HAP-1 (cell line): ENCODE measurements at regions not wholly inside any gene's neighbourhood (a gene's known extent, or its start where the extent isn't known, plus 50 kb on each side); places are given as distances from the start of the nearest gene placed in this dataset.
"Not testable (repeated sequence)": the region's sequence is repeated elsewhere in the genome, so short reads cannot be mapped to it uniquely, and the experiment has no call there.

Experiments used
- DNase-seq, 2 experiments: peaks; one replicate each; pipeline ENCODE4 v3.0.0-alpha.2; 2016 to 2020; ENCODE audit warnings: low spot score in 2 of 2
- H3K27me3 ChIP-seq: fragments of 250-450 bp; sonication (Bioruptor Pico); 2 replicates; pipeline ENCODE4 v1.5.1; 2020; ENCODE audit warnings: low read depth, mild to moderate bottlenecking, moderate library complexity
- H3K36me3 ChIP-seq: fragments of 250-450 bp; sonication (Bioruptor Pico); replicated peaks from 2 replicates; pipeline ENCODE4 v1.5.1; 2020; ENCODE audit warnings: mild to moderate bottlenecking
- H3K4me1 ChIP-seq: fragments of 250-450 bp; sonication (Bioruptor Pico); 2 replicates; pipeline ENCODE4 v1.5.1; 2020; ENCODE audit warnings: mild to moderate bottlenecking
- H3K4me3 ChIP-seq: fragments of 250-450 bp; sonication (Bioruptor Pico); 2 replicates; pipeline ENCODE4 v1.5.1; 2020; ENCODE audit warnings: mild to moderate bottlenecking, moderate library complexity
- H3K9me3 ChIP-seq: fragments of 250-450 bp; sonication (Bioruptor Pico); 2 replicates; pipeline ENCODE4 v1.5.1; 2020; ENCODE audit warnings: mild to moderate bottlenecking, moderate library complexity
- in situ Hi-C: fragments of 300-500 bp; cut with MboI; formaldehyde crosslinking; loops from 3 replicates; pipeline ENCODE4 v1.14.3; 2020; ENCODE audit warnings: low sequenced_read_pairs, inconsistent platforms, mixed read lengths

DNA sequence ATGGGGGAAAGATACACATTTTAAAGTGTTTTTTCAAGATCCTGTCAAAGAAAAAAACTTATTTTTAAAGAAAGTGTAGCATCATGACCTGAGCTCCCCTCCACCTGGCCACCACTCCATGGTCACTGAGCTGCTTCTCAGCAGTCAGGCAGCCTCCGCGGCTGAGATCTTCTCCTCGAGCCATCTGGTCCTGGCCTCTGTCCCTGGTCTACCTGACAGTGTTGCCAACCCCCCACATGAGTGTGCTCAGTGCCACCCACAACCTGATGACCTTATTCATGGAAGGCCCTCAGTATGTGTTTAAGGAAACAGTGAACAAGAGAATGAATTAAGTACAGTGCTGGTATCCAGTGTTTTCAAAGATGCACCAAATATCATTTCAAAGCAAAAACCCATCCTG, 694.5 kb upstream of the NRP1 start:
- DNase-seq = no peak
- Histone ChIP-seq H3K4me3 (no peak overlapping the region), H3K36me3 (no peaks in the 10 kb centered on the region), H3K27me3 (no peaks in the 10 kb centered on the region), H3K9me3 (no peaks in the 10 kb centered on the region), H3K4me1 (no peaks in the 10 kb centered on the region)
- in situ Hi-C loops = no loop called here

GRCh38 chr10:34024693-34025425, 690.4 kb upstream of the NRP1 start:
- Histone ChIP-seq H3K4me3 (no peak overlapping the region), H3K27me3 (no peaks in the 10 kb centered on the region), H3K36me3 (no peaks in the 10 kb centered on the region), H3K4me1 (no peaks in the 10 kb centered on the region), H3K9me3 (no peaks in the 10 kb centered on the region)
- in situ Hi-C loops = no loop called here
- DNase-seq = peak in 1 of 2 experiments; percentile 20

- H3K27me3 ChIP-seq = no peaks in the 10 kb centered on the region
- H3K9me3 ChIP-seq = no peaks in the 10 kb centered on the region
- H3K4me1 ChIP-seq = no peaks in the 10 kb centered on the region
- in situ Hi-C loops = no loop called here
- no peaks in the 10 kb centered on the region for H3K36me3 ChIP-seq
- DNase-seq = no peak
- no peak overlapping the region for H3K4me3 ChIP-seq
These were observed 689.8 kb upstream of the NRP1 start for GRCh38 chr10:34024282-34024681.

DNA sequence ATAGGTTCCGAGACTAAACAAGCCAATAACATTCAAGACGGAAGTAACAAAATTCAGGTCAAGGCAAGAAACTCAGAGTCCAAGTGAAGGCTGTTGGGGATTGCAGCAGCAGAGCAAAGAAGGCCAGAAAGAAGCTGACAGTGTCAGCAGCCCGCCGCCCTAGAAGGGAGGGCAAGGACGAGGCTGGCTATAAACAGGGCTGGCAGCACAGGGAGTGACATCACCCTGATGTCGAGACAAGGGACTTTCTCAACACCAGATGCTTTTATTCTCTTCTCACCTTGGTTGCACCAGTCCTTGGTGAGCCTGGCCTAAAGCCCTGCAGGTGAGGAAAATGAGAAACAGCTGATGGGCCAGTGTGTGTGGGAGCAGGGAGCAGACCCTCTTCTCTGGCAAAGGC, 687.7 kb upstream of the NRP1 start:
- Histone ChIP-seq H3K36me3 (no peaks in the 10 kb centered on the region), H3K27me3 (no peaks in the 10 kb centered on the region), H3K9me3 (no peaks in the 10 kb centered on the region), H3K4me3 (no peak overlapping the region), H3K4me1 (no peaks in the 10 kb centered on the region)
- no peak for DNase-seq
- in situ Hi-C loops = no loop called here

GRCh38 chr10:34018784-34019183, 684.3 kb upstream of the NRP1 start:
- in situ Hi-C loops = no loop called here
- no peaks in the 10 kb centered on the region for H3K9me3 ChIP-seq
- no peak for DNase-seq

DNA sequence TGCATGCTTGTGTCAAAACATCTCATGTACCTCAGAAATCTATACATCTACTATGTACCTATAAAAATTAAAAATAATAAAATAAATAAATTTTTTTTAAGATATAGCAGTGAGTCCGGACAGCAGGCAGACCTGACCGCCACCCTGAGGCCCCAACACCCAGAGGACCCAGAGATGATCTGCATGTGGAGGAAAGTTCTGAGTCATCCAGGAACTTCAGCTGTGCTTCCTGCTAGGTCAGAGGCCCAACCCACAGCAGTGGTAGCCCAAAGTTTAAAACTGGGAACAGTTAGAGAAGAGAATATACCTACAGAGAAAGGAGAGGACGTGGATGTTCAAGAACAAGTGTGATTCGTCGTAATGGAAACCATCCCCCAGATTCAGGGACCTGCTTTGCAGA, 683.7 kb upstream of the NRP1 start:
- no peaks in the 10 kb centered on the region for H3K9me3 ChIP-seq
- no peak for DNase-seq
- H3K4me3 ChIP-seq = no peak overlapping the region
- peaks cover 3% of the 10 kb centered on the region; the same call in 1 of the 2 replicates for H3K4me1 ChIP-seq
- no peaks in the 10 kb centered on the region for H3K36me3 ChIP-seq
- H3K27me3 ChIP-seq = no peaks in the 10 kb centered on the region
- in situ Hi-C loops = no loop called here

More at GRCh38 chr10:34018784-34019183, 684.3 kb upstream of the NRP1 start:
- H3K4me3 ChIP-seq = no peak overlapping the region
- H3K27me3 ChIP-seq = no peaks in the 10 kb centered on the region
- H3K4me1 ChIP-seq = peaks cover 3% of the 10 kb centered on the region; the same call in 1 of the 2 replicates
- no peaks in the 10 kb centered on the region for H3K36me3 ChIP-seq

DNA sequence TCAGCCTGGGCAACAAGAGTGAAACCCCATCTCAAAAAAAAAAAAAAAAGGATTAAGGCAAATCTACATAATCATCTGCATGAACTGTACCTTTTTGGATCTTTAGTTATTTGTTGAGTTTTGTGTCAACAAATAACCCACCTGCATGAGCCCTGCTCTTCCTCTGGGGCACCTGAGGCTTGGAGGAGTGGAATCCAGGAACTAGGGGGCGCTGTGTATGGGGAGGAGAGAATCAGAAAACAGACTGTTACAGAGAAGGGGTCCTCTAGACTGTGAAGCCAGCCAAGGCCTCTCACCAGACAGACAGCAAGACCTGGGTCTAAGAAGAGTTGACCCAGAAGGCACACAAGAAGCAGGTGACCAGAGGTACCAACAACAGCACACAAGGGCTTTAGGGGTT, 682.8 kb upstream of the NRP1 start:
- in situ Hi-C loops = no loop called here
- no peaks in the 10 kb centered on the region for H3K9me3 ChIP-seq
- no peaks in the 10 kb centered on the region for H3K36me3 ChIP-seq
- H3K27me3 ChIP-seq = no peaks in the 10 kb centered on the region
- H3K4me3 ChIP-seq = no peak overlapping the region
- DNase-seq = peak in 1 of 2 experiments; percentile 49
- H3K4me1 ChIP-seq = peaks cover 3% of the 10 kb centered on the region; the same call in 1 of the 2 replicates

- peak; percentile 58 to 70 for DNase-seq
- Histone ChIP-seq H3K4me3 (no peak overlapping the region), H3K36me3 (no peaks in the 10 kb centered on the region), H3K27me3 (no peaks in the 10 kb centered on the region), H3K4me1 (peaks cover 3% of the 10 kb centered on the region; the same call in 1 of the 2 replicates), H3K9me3 (no peaks in the 10 kb centered on the region)
- in situ Hi-C loops = no loop called here
These were observed 682.1 kb upstream of the NRP1 start for GRCh38 chr10:34016576-34016975.

GRCh38 chr10:34015700-34016099, 681.2 kb upstream of the NRP1 start:
- no peaks in the 10 kb centered on the region for H3K9me3 ChIP-seq
- no peak overlapping the region for H3K4me3 ChIP-seq
- in situ Hi-C loops = no loop called here
- H3K4me1 ChIP-seq = peaks cover 3% of the 10 kb centered on the region; the same call in 1 of the 2 replicates
- no peaks in the 10 kb centered on the region for H3K36me3 ChIP-seq
- no peak for DNase-seq
- no peaks in the 10 kb centered on the region for H3K27me3 ChIP-seq

GRCh38 chr10:34013235-34013634, 678.8 kb upstream of the NRP1 start:
- H3K4me1 ChIP-seq = peaks cover 3% of the 10 kb centered on the region; the same call in 1 of the 2 replicates
- in situ Hi-C loops = no loop called here
- no peak for DNase-seq
- H3K27me3 ChIP-seq = no peaks in the 10 kb centered on the region
- H3K4me3 ChIP-seq = no peak overlapping the region
- no peaks in the 10 kb centered on the region for H3K9me3 ChIP-seq
- H3K36me3 ChIP-seq = no peaks in the 10 kb centered on the region

DNA sequence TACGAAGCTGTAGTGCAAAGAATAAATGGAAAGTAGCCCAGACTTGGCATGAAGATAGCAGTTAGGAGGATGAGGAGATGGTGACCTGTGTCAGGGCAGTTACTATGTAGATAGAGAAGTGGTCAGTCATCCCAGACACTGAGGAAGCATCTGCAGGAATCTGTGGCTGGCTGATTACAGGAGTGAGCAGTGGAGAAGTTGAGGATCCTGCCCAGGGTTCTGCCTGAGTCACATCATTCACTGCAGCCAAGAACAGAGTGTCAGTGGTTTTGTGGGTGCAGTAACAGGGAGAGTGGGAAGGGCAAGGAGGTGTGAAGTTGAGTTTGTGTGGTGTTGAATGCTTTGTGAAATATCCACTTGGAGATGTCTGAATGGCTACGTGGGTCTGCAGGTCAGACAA, 676.4 kb upstream of the NRP1 start:
- H3K36me3 ChIP-seq = no peaks in the 10 kb centered on the region
- in situ Hi-C loops = no loop called here
- H3K9me3 ChIP-seq = no peaks in the 10 kb centered on the region
- no peaks in the 10 kb centered on the region; the same call in 1 of the 2 replicates for H3K4me1 ChIP-seq
- no peak for DNase-seq
- H3K27me3 ChIP-seq = no peaks in the 10 kb centered on the region
- no peak overlapping the region for H3K4me3 ChIP-seq

- H3K36me3 ChIP-seq, H3K4me1 ChIP-seq, DNase-seq, H3K9me3 ChIP-seq, H3K4me3 ChIP-seq, in situ Hi-C loops, H3K27me3 ChIP-seq: not testable (repeated sequence)
These were observed 675.8 kb upstream of the NRP1 start for GRCh38 chr10:34010228-34010627.

DNA sequence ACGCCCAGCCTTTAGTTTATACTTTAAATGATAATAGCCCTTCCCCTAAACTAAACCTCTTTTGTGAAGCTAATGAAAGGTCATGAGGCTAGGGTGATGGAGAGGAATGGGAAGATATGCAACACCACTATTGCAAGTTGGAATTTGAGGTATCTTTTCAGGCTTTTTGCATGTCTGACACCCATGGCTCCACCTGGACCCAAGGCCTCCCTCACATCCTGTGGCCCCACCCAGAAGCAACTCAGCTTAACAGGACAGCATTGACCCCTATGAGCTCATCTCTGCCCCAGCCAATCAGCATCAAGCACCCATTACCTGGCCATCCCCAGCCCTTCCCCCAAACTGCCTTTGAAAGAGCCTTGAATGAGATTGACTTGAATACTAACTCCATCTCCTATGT, 674.2 kb upstream of the NRP1 start:
- DNase-seq = no peak
- in situ Hi-C loops = no loop called here
- H3K4me1 ChIP-seq = no peaks in the 10 kb centered on the region
- H3K36me3 ChIP-seq = no peaks in the 10 kb centered on the region
- H3K9me3 ChIP-seq = no peaks in the 10 kb centered on the region
- H3K4me3 ChIP-seq = no peak overlapping the region
- H3K27me3 ChIP-seq = no peaks in the 10 kb centered on the region

DNA sequence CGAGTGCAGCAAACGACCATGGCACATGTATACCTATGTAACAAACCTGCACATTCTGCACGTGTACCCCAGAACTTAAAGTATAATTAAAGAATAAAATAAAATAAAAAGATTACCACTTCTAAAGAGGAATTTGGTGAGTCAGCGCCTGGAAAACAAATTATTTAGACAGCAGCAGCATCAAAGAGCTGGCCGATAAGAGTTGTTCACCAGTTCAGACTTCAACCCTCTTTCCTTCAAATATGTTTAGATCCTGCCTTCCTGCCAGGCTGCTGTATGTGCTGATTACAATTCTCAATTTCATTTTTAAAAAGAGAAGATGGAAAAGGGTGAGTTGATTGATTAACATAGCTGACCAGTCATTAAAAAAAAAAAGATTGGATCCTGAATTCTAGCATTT, 672.0 kb upstream of the NRP1 start:
- in situ Hi-C loops = no loop called here
- H3K9me3 ChIP-seq = no peaks in the 10 kb centered on the region
- H3K4me3 ChIP-seq = no peak overlapping the region
- H3K36me3 ChIP-seq = no peaks in the 10 kb centered on the region
- no peaks in the 10 kb centered on the region for H3K4me1 ChIP-seq
- DNase-seq = no peak
- H3K27me3 ChIP-seq = no peaks in the 10 kb centered on the region

- in situ Hi-C loops = no loop called here
- no peaks in the 10 kb centered on the region for H3K4me1 ChIP-seq
- H3K27me3 ChIP-seq = no peaks in the 10 kb centered on the region
- H3K4me3 ChIP-seq = no peak overlapping the region
- DNase-seq = no peak
- no peaks in the 10 kb centered on the region for H3K36me3 ChIP-seq
- H3K9me3 ChIP-seq = no peaks in the 10 kb centered on the region
These were observed 669.1 kb upstream of the NRP1 start for GRCh38 chr10:34003561-34003960.
